HCT116 (cell line): ENCODE measurements at regions not wholly inside any gene's neighbourhood (a gene's known extent, or its start where the extent isn't known, plus 50 kb on each side); places are given as distances from the start of the nearest gene placed in this dataset.

ENCODE experiments used
- ATAC-seq: fragments of 200-7000 bp; cut with Tn5 transposase; 2 replicates; pipeline ENCODE4 v1.9.1; 2020; ENCODE audit warnings: mild to moderate bottlenecking, moderate library complexity
- BruUV-seq: library from RNA; stranded (reverse); fragments of 400-500 nt; replicated peaks from 2 replicates; lab custom pipeline; 2021; lab: Mats Ljungman, UMichigan
- CTCF ChIA-PET: fragments of 300-600 bp; sonication (Branson Sonifier 250); formaldehyde crosslinking; loops from one replicate; lab custom pipeline; 2021; ENCODE audit warnings: antibody characterized with exemption; lab: Charles Lee
- POLR2A ChIA-PET: fragments of 300-600, 350-600 bp; sonication (Branson Sonifier 250); formaldehyde crosslinking; loops from one replicate; lab custom pipeline; 2021; ENCODE audit warnings: antibody characterized with exemption; lab: Charles Lee
- RAD21 ChIA-PET, 2 experiments: fragments of 300-600 bp; sonication (Branson Sonifier 250); formaldehyde crosslinking; loops; one replicate each; lab custom pipeline; 2023; ENCODE audit warnings: low total read pairs in 2 of 2; ENCODE audit not compliant: uncharacterized antibody in 2 of 2, unreplicated experiment in 2 of 2, low non-redundant PET in 1 of 2; lab: Charles Lee
- DNase-seq: peaks from one replicate; pipeline ENCODE4 v3.0.0-alpha.2; 2010; ENCODE audit warnings: low read depth, low spot score
- H2AFZ ChIP-seq: fragments of 200-600 bp; shearing (Covaris generic), sonication (generic); 2 replicates; pipeline ENCODE4 v1.6.1; 2017; ENCODE audit warnings: low read depth, mixed run types, mixed read lengths, antibody characterized with exemption, low read length; ENCODE audit not compliant: poor library complexity, severe bottlenecking
- H3K27ac ChIP-seq: 2 replicates; pipeline ENCODE4 v1.5.1; 2012; ENCODE audit warnings: low read depth, low read length
- H3K27me3 ChIP-seq: fragments of 200-600 bp; sonication (generic); 2 replicates; pipeline ENCODE4 v1.6.1; 2016; ENCODE audit warnings: mixed run types, low read length, mixed read lengths; ENCODE audit not compliant: insufficient read depth
- H3K36me3 ChIP-seq, 2 experiments: fragments of 200-500 bp in 1 of 2; fragments of 200-600 bp in 1 of 2; sonication (Bioruptor generic) in 1 of 2; sonication (generic) in 1 of 2; 2 replicates each; pipeline versions ENCODE4 v1.5.1 to v1.6.1; 2014 to 2016; ENCODE audit warnings: low read length in 2 of 2, inconsistent platforms in 1 of 2, mixed read lengths in 1 of 2, mixed run types in 1 of 2; ENCODE audit not compliant: insufficient read depth in 2 of 2, control insufficient read depth in 1 of 2
- H3K4me1 ChIP-seq, 2 experiments: fragments of 200-600 bp in 1 of 2; sonication (generic) in 1 of 2; 2 replicates each; pipeline versions ENCODE4 v1.5.1 to v1.6.1; 2012 to 2017; ENCODE audit warnings: low read length in 2 of 2, inconsistent platforms in 1 of 2, mild to moderate bottlenecking in 1 of 2, mixed read lengths in 1 of 2, mixed run types in 1 of 2, moderate library complexity in 1 of 2; ENCODE audit not compliant: insufficient read depth in 2 of 2, control insufficient read depth in 1 of 2
- H3K4me2 ChIP-seq: fragments of 200-600 bp; sonication (generic); 2 replicates; pipeline ENCODE4 v1.6.1; 2017; ENCODE audit warnings: mixed run types, low read length, mixed read lengths
- H3K4me3 ChIP-seq, 2 experiments: fragments of 200-600 bp in 1 of 2; sonication (generic) in 1 of 2; replicated peaks in 1 of 2; 2 replicates each; pipeline ENCODE4 v1.5.1; 2011 to 2016; ENCODE audit warnings: low read length in 2 of 2, control low read depth in 1 of 2, low read depth in 1 of 2, mild to moderate bottlenecking in 1 of 2, mixed read lengths in 1 of 2, mixed run types in 1 of 2
- H3K79me2 ChIP-seq: fragments of 200-600 bp; sonication (generic); 2 replicates; pipeline ENCODE4 v1.6.1; 2017; ENCODE audit warnings: mild to moderate bottlenecking, mixed run types, low read length, moderate library complexity, mixed read lengths; ENCODE audit not compliant: insufficient read depth
- H3K9ac ChIP-seq: fragments of 200-600 bp; sonication (generic); 2 replicates; pipeline ENCODE4 v1.6.1; 2016; ENCODE audit warnings: low read length, mixed read lengths
- H3K9me2 ChIP-seq: fragments of 200-600 bp; sonication (generic), shearing (Covaris generic); 2 replicates; pipeline ENCODE4 v1.6.1; 2017; ENCODE audit warnings: mixed run types, mild to moderate bottlenecking, moderate library complexity; ENCODE audit not compliant: insufficient read depth
- H3K9me3 ChIP-seq, 2 experiments: fragments of 200-500 bp in 1 of 2; fragments of 200-600 bp in 1 of 2; sonication (Bioruptor generic) in 1 of 2; sonication (generic) in 1 of 2; 2 replicates each; pipeline ENCODE4 v1.6.1; 2014 to 2017; ENCODE audit warnings: low read length in 2 of 2, mixed read lengths in 2 of 2, inconsistent platforms in 1 of 2, low read depth in 1 of 2, mild to moderate bottlenecking in 1 of 2, mixed run types in 1 of 2, moderate library complexity in 1 of 2; ENCODE audit not compliant: control insufficient read depth in 1 of 2, insufficient read depth in 1 of 2
- H4K20me1 ChIP-seq: fragments of 200-600 bp; sonication (generic), shearing (Covaris generic); 2 replicates; pipeline ENCODE4 v1.6.1; 2017; ENCODE audit warnings: mixed run types, mild to moderate bottlenecking, moderate library complexity; ENCODE audit not compliant: insufficient read depth
- CBX3 ChIP-seq: IDR thresholded peaks from 2 replicates; pipeline ENCODE4 v1.6.1; 2012; ENCODE audit warnings: low read depth
- CEBPB ChIP-seq: IDR thresholded peaks from 2 replicates; pipeline ENCODE4 v1.6.1; 2012; ENCODE audit warnings: low read depth
- CTCF ChIP-seq, 3 experiments: fragments of 200-600 bp in 1 of 3; sonication (generic) in 1 of 3; IDR thresholded peaks in 2 of 3; conservative IDR thresholded peaks in 1 of 3; 2 replicates each; pipeline ENCODE4 v1.5.1; 2012 to 2017; ENCODE audit warnings: low read depth in 2 of 3, low read length in 2 of 3, antibody characterized with exemption in 1 of 3, borderline replicate concordance in 1 of 3, control low read depth in 1 of 3, mild to moderate bottlenecking in 1 of 3, mixed read lengths in 1 of 3, mixed run types in 1 of 3, moderate library complexity in 1 of 3; ENCODE audit not compliant: insufficient read depth in 1 of 3
- EGR1 ChIP-seq: IDR thresholded peaks from 2 replicates; pipeline ENCODE4 v1.6.1; 2012; ENCODE audit warnings: low read depth
- ELF1 ChIP-seq: IDR thresholded peaks from 2 replicates; pipeline ENCODE4 v1.6.1; 2012; ENCODE audit warnings: low read depth, borderline replicate concordance
- EZH2 ChIP-seq: fragments of 200-600 bp; sonication (generic); IDR thresholded peaks from 2 replicates; pipeline ENCODE4 v1.6.1; 2017; ENCODE audit warnings: antibody characterized with exemption, mixed run types
- EZH2phosphoT487 ChIP-seq: fragments of 200-600 bp; IDR thresholded peaks from 2 replicates; pipeline ENCODE4 v1.6.1; 2018; ENCODE audit warnings: antibody characterized with exemption, borderline replicate concordance
- FOSL1 ChIP-seq: IDR thresholded peaks from 2 replicates; pipeline ENCODE4 v1.6.1; 2012; ENCODE audit warnings: low read depth
- POLR2A ChIP-seq: IDR thresholded peaks from 2 replicates; pipeline ENCODE4 v1.7.0; 2011; ENCODE audit warnings: borderline replicate concordance; ENCODE audit not compliant: insufficient read depth, insufficient read length; ENCODE audit errors: extremely low read depth
- RAD21 ChIP-seq: IDR thresholded peaks from 2 replicates; pipeline ENCODE4 v1.6.1; 2012; ENCODE audit warnings: low read depth, mild to moderate bottlenecking
- SIN3A ChIP-seq: IDR thresholded peaks from 2 replicates; pipeline ENCODE4 v1.6.1; 2012; ENCODE audit warnings: low read depth
- SP1 ChIP-seq: IDR thresholded peaks from 2 replicates; pipeline ENCODE4 v1.6.1; 2012; ENCODE audit warnings: low read depth
- SRF ChIP-seq: IDR thresholded peaks from 2 replicates; pipeline ENCODE4 v1.6.1; 2012; ENCODE audit warnings: low read depth
- TCF7L2 ChIP-seq: IDR thresholded peaks from 2 replicates; pipeline ENCODE4 v1.7.0; 2011; ENCODE audit warnings: borderline replicate concordance, inconsistent platforms; ENCODE audit not compliant: insufficient read depth, insufficient read length; ENCODE audit errors: extremely low read depth
- YY1 ChIP-seq: IDR thresholded peaks from 2 replicates; pipeline ENCODE4 v1.6.1; 2011; ENCODE audit warnings: low read length, low read depth, moderate library complexity, mild to moderate bottlenecking; ENCODE audit not compliant: insufficient replicate concordance; ENCODE audit errors: extremely low read depth
- intact Hi-C: fragments of 100-400 bp; cut with micrococcal nuclease; formaldehyde crosslinking; loops from 2 replicates; pipeline ENCODE4 v1.10.0; 2022
- TF ChIP-seq, protein P1 (sequence below): IDR thresholded peaks from 2 replicates; pipeline ENCODE4 v1.6.1; 2012

DNA sequence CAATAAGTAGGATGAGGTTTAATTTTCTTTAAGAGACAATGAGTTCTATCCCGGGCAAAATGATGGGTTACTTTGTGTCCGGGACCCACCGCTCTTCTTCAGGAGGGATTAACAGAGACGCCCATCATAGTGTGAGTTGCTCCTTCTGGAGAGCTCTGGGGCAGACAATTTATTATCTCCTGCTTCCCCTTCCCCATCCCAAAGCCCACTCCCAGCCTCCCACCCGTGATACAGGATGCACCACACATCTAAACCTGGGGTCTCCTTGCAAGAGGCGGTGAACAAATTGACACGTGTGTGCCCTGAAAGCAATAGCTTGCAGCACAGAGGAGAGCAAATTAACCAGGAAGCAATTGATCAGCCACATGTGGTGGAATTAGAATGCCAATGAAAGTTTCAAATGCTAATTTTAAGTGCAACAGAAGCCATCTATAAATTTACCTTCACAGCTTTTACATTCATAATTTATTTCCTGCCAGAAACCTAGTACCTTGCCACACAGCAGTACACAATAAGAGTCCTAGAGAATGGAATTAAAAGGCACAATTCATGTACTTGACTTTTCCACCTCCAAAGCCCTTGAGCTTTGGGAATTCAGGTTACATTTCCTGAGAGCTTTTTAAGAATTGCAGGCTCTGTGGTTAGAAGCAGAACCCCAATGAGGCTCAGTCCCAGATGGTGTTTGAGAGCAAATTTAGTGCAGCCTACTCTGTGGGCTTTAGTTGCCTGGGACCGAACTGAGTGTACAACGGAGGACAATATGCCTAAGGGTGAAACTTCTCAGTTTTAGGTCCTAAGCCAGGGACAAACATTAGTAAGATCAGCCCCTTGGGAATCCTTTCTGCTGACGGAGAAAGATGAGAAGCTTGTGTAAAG, 399.6 kb downstream of the MED10 start:
- Histone ChIP-seq H3K9me3 (no peaks in the 10 kb centered on the region; a peak in 1 of 4 replicates), H3K4me2 (no peak overlapping the region), H2AFZ (no peak overlapping the region), H3K9me2 (no peaks in the 10 kb centered on the region), H3K9ac (no peak overlapping the region), H3K4me3 (no peak overlapping the region)
- RAD21 ChIA-PET = no interaction called here
- no TSS peak for BruUV-seq
- TF ChIP-seq EZH2phosphoT487 = no peak
- TF ChIP-seq YY1 = no peak
- no peak for TF ChIP-seq ELF1
- no peak for TF ChIP-seq EZH2
- TF ChIP-seq SIN3A = no peak
- TF ChIP-seq CTCF (IDR thresholded peaks at IDR 0.05 in 2 of 3, conservative IDR thresholded peaks at IDR 0.05 in 1 of 3; ENCODE audit: borderline replicate concordance in 1 of 3, insufficient read depth in 1 of 3, low read depth in 2 of 3, low read length in 2 of 3) = no peak
- no peak for TF ChIP-seq RAD21
- TF ChIP-seq SP1 = no peak
- TF ChIP-seq FOSL1 = no peak
- no peak for TF ChIP-seq EGR1
- TF ChIP-seq POLR2A = no peak
- TF ChIP-seq TCF7L2 = no peak
- no peak for TF ChIP-seq CEBPB
- no peak for TF ChIP-seq CBX3
- TF ChIP-seq, protein P1, sequence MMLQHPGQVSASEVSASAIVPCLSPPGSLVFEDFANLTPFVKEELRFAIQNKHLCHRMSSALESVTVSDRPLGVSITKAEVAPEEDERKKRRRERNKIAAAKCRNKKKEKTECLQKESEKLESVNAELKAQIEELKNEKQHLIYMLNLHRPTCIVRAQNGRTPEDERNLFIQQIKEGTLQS = no peak
- TF ChIP-seq SRF = no peak
- TF ChIP-seq, all 23 proteins: peak for 0
- intact Hi-C loops = no loop called here
- POLR2A ChIA-PET = no interaction called here
- H3K27me3 ChIP-seq = no peaks in the 10 kb centered on the region
- ATAC-seq (no peak), DNase-seq (no peak)
- H3K27ac ChIP-seq = no peak overlapping the region
- no peaks in the 10 kb centered on the region for H3K4me1 ChIP-seq
- H3K79me2 ChIP-seq = no peaks in the 10 kb centered on the region
- CTCF ChIA-PET = no interaction called here
- H4K20me1 ChIP-seq = no peaks in the 10 kb centered on the region
- H3K36me3 ChIP-seq = no peaks in the 10 kb centered on the region
